Breast epithelium (tissue), 3 donors: ENCODE measurements at regions not wholly inside any gene's neighbourhood (a gene's known extent, or its start where the extent isn't known, plus 50 kb on each side); places are given as distances from the start of the nearest gene placed in this dataset.
"Not testable (repeated sequence)": the region's sequence is repeated elsewhere in the genome, so short reads cannot be mapped to it uniquely, and the experiment has no call there.

ENCODE experiments used
- POLR2A ChIP-seq: fragments of 450-650 bp; IDR thresholded peaks from one replicate; pipeline ENCODE4 v1.6.1; 2016; ENCODE audit warnings: antibody characterized with exemption, mild to moderate bottlenecking, moderate library complexity
- TF ChIP-seq, protein P1 (sequence below), 3 donors: fragments of 450-650 bp; IDR thresholded peaks; one replicate each; pipeline ENCODE4 v1.5.1; 2016 to 2017; ENCODE audit warnings: antibody characterized with exemption in 3 of 3, mild to moderate bottlenecking in 3 of 3, moderate library complexity in 3 of 3

DNA sequence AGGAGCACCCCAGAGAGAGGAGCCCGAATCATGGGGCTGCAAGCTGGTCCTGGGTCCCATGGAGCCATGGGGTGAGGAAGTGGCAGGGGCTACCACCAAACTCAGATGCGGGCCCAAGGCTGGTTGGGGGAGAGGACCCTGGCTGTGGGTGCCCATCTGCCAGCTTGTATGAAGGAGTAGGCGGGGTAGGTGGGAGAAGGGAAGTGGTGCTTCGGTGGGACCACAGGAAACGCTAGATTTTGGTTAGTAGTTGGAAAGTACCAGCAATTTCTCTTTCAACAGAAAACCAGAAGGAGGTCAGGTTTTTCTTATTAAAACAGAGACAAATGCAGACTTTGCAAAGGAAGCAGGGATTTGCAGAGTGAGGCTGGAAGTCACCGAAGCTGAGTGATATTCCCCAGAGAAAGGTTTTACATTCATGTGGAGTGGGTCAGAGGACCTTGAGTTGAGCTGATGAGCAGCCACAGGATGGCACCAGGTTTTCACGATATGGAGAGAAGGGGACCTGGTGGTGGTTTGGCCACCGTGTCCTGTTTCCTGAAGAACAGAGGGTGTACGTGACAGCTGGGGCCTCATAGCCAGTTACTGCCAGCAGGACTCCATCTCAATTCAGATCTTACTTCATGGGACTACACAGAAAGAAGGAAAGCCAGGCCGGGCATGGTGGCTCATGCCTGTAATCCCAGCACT is 216.2 kb downstream of the NPIPA7 start:
- TF ChIP-seq, protein P1, sequence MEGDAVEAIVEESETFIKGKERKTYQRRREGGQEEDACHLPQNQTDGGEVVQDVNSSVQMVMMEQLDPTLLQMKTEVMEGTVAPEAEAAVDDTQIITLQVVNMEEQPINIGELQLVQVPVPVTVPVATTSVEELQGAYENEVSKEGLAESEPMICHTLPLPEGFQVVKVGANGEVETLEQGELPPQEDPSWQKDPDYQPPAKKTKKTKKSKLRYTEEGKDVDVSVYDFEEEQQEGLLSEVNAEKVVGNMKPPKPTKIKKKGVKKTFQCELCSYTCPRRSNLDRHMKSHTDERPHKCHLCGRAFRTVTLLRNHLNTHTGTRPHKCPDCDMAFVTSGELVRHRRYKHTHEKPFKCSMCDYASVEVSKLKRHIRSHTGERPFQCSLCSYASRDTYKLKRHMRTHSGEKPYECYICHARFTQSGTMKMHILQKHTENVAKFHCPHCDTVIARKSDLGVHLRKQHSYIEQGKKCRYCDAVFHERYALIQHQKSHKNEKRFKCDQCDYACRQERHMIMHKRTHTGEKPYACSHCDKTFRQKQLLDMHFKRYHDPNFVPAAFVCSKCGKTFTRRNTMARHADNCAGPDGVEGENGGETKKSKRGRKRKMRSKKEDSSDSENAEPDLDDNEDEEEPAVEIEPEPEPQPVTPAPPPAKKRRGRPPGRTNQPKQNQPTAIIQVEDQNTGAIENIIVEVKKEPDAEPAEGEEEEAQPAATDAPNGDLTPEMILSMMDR (IDR thresholded peaks at IDR 0.05) = not testable (repeated sequence)
- not testable (repeated sequence) for TF ChIP-seq POLR2A
